B cell (primary cell): ENCODE measurements at regions not wholly inside any gene's neighbourhood (a gene's known extent, or its start where the extent isn't known, plus 50 kb on each side); places are given as distances from the start of the nearest gene placed in this dataset.

Experiments
- ATAC-seq: fragments of 200-7000 bp; cut with Tn5 transposase; one replicate; pipeline ENCODE4 v1.10.0; 2021; ENCODE audit warnings: low read depth, mild to moderate bottlenecking, moderate number of reproducible peaks, moderate library complexity
- CTCF ChIA-PET: fragments of 350-600 bp; sonication (Branson Sonifier 250); formaldehyde crosslinking; loops from one replicate; lab custom pipeline; 2021; ENCODE audit warnings: antibody characterized with exemption, inconsistent platforms; lab: Charles Lee
- POLR2A ChIA-PET: fragments of 350-600 bp; sonication (Branson Sonifier 250); formaldehyde crosslinking; loops from one replicate; lab custom pipeline; 2021; ENCODE audit warnings: antibody characterized with exemption; lab: Charles Lee
- DNase-seq: peaks from one replicate; pipeline ENCODE4 v3.0.0; 2013
- H2AFZ ChIP-seq: 2 replicates; pipeline ENCODE4 v1.6.1; 2012; ENCODE audit warnings: mild to moderate bottlenecking, low read depth, low read length; ENCODE audit not compliant: insufficient read depth, poor library complexity, severe bottlenecking
- H3K27ac ChIP-seq, 2 donors: 1 replicate in 1 of 2; 2 replicates in 1 of 2; pipeline ENCODE4 v1.5.1; 2012 to 2013; ENCODE audit warnings: low read length in 2 of 2, mild to moderate bottlenecking in 2 of 2, moderate library complexity in 1 of 2
- H3K27me3 ChIP-seq, 4 experiments: fragments of 200-600 bp in 1 of 4; sonication (generic) in 1 of 4; replicated peaks in 1 of 4; 1 replicate in 2 of 4; 2 replicates in 2 of 4; pipeline versions ENCODE4 v1.6.1 to v1.7.0; 2013 to 2016; ENCODE audit warnings: low read length in 3 of 4, mild to moderate bottlenecking in 2 of 4, mixed read lengths in 1 of 4, moderate library complexity in 1 of 4; ENCODE audit not compliant: insufficient read depth in 4 of 4, control insufficient read depth in 3 of 4; ENCODE audit errors: control extremely low read depth in 1 of 4
- H3K36me3 ChIP-seq, 2 experiments: replicated peaks in 1 of 2; 1 replicate in 1 of 2; 2 replicates in 1 of 2; pipeline versions ENCODE4 v1.6.1 to v1.7.1; 2013; ENCODE audit warnings: low read length in 1 of 2; ENCODE audit not compliant: insufficient read depth in 2 of 2, control insufficient read depth in 1 of 2; ENCODE audit errors: control extremely low read depth in 1 of 2, extremely low read depth in 1 of 2
- H3K4me1 ChIP-seq, 2 donors: fragments of 200-600 bp in 1 of 2; sonication (generic) in 1 of 2; 1 replicate in 1 of 2; 2 replicates in 1 of 2; pipeline versions ENCODE4 v1.5.1 to v1.6.1; 2013 to 2017; ENCODE audit warnings: low read length in 2 of 2; ENCODE audit not compliant: control insufficient read depth in 2 of 2, insufficient read depth in 2 of 2
- H3K4me2 ChIP-seq: replicated peaks from 2 replicates; pipeline ENCODE3; 2012; ENCODE audit warnings: mild to moderate bottlenecking, low read depth, low read length; ENCODE audit not compliant: poor library complexity, severe bottlenecking
- H3K4me3 ChIP-seq, 5 experiments: fragments of 200-600 bp in 1 of 5; sonication (generic) in 1 of 5; 1 replicate in 3 of 5; 2 replicates in 2 of 5; pipeline versions ENCODE4 v1.5.1 to v1.7.0; 2011 to 2016; ENCODE audit warnings: low read length in 4 of 5, mild to moderate bottlenecking in 4 of 5, low read depth in 2 of 5, control low read depth in 1 of 5, moderate library complexity in 1 of 5; ENCODE audit not compliant: insufficient read depth in 1 of 5; ENCODE audit errors: control extremely low read depth in 1 of 5, extremely low read depth in 1 of 5
- H3K79me2 ChIP-seq: fragments of 200-600 bp; sonication (generic); one replicate; pipeline ENCODE4 v1.6.0; 2016; ENCODE audit warnings: low read length; ENCODE audit not compliant: control insufficient read depth, insufficient read depth
- H3K9ac ChIP-seq: fragments of 200-600 bp; sonication (generic); 2 replicates; pipeline ENCODE4 v1.6.1; 2017; ENCODE audit warnings: mild to moderate bottlenecking, low read length, moderate library complexity
- H3K9me3 ChIP-seq, 3 donors: one replicate each; pipeline versions ENCODE4 v1.6.1 to v1.7.1; 2013; ENCODE audit warnings: low read length in 2 of 3; ENCODE audit not compliant: control insufficient read depth in 2 of 3, insufficient read depth in 1 of 3; ENCODE audit errors: control extremely low read depth in 1 of 3
- H4K20me1 ChIP-seq: 2 replicates; pipeline ENCODE4 v1.6.0; 2012; ENCODE audit warnings: mild to moderate bottlenecking, low read length; ENCODE audit not compliant: insufficient read depth, control insufficient read depth, poor library complexity, severe bottlenecking
- H3K27ac Mint-ChIP-seq: one replicate; pipeline ENCODE4 v1.8.0; 2021; ENCODE audit warnings: mixed read lengths
- H3K27me3 Mint-ChIP-seq: one replicate; pipeline ENCODE4 v1.8.0; 2021; ENCODE audit warnings: mixed read lengths
- H3K4me1 Mint-ChIP-seq: one replicate; pipeline ENCODE4 v1.8.0; 2021; ENCODE audit warnings: mixed read lengths
- H3K4me3 Mint-ChIP-seq: one replicate; pipeline ENCODE4 v1.8.0; 2021; ENCODE audit warnings: mixed read lengths
- H3K9me3 Mint-ChIP-seq: one replicate; pipeline ENCODE4 v1.8.0; 2022; ENCODE audit warnings: mixed read lengths; ENCODE audit not compliant: insufficient read depth
- EZH2 ChIP-seq: IDR thresholded peaks from 2 replicates; pipeline ENCODE4 v1.6.1; 2012; ENCODE audit warnings: borderline replicate concordance, low read depth, mild to moderate bottlenecking, moderate library complexity, low read length; ENCODE audit not compliant: insufficient read depth, poor library complexity, severe bottlenecking
- WGBS: methylation state at CpG from one replicate; pipeline ENCODE4 v1.1.5; 2013; ENCODE audit warnings: missing lambda C conversion rate; ENCODE audit not compliant: insufficient coverage; 5-methylcytosine and 5-hydroxymethylcytosine counted together
- intact Hi-C: fragments of 100-400 bp; cut with micrococcal nuclease; formaldehyde crosslinking; loops from one replicate; pipeline ENCODE4 v1.10.0; 2022
- TF ChIP-seq, protein P1 (sequence below): fragments of 200-600 bp; IDR thresholded peaks from one replicate; pipeline ENCODE4 v1.8.0; 2022; ENCODE audit warnings: antibody characterized with exemption, mild to moderate bottlenecking

DNA sequence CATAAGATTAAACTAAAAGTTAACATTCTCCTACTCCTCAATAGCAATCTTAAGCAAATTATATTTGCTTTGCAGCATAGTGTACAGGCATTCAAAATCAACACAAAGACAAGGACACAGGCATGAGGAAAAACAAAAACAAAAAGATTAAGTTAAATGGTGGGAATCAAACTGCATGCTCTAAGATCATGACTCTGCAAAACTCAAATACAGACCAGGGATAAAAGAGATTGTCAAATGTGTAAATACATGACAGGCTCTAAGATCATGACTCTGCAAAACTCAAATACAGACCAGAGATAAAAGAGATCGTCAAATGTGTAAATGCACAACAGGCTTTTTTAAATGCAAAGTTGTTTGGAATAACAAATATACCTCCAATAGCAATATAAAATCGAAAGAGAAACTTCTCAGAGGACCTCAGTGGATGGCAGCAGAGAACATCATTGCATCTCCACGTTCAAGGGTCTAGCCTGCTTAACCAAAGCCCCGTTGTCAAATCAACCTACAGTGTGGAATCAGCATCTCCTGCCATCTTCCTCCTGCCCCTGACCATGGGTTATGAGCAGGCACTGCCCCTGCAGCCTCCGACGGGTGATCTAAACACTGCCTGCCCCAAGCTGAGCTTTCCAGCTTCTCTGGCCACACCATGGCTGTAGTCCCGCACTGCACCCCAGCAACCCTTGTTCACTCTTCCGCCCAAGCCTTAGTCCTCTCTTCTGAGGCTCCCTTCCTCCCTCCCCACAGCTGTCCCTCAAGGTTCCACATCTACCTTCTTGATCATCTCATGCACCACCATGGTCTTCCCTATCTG is 446.1 kb downstream of the SOX9 start:
- WGBS = 67% methylated on average over 7 of the region's 8 CpGs
- peaks cover 0 to 2% (median 0%) of the 10 kb centered on the region in 4 experiments for H3K27me3 ChIP-seq
- Mint-ChIP-seq H3K4me3 (no peak overlapping the region), H3K27ac (no peak overlapping the region), H3K27me3 (peaks cover 2% of the 10 kb centered on the region), H3K9me3 (no peaks in the 10 kb centered on the region), H3K4me1 (no peaks in the 10 kb centered on the region)
- H3K36me3 ChIP-seq = no peaks in the 10 kb centered on the region
- ATAC-seq (no peak), DNase-seq (no peak)
- no peaks in the 10 kb centered on the region for H3K79me2 ChIP-seq
- no peak overlapping the region for H3K4me2 ChIP-seq
- TF ChIP-seq EZH2 = no peak
- TF ChIP-seq, protein P1, sequence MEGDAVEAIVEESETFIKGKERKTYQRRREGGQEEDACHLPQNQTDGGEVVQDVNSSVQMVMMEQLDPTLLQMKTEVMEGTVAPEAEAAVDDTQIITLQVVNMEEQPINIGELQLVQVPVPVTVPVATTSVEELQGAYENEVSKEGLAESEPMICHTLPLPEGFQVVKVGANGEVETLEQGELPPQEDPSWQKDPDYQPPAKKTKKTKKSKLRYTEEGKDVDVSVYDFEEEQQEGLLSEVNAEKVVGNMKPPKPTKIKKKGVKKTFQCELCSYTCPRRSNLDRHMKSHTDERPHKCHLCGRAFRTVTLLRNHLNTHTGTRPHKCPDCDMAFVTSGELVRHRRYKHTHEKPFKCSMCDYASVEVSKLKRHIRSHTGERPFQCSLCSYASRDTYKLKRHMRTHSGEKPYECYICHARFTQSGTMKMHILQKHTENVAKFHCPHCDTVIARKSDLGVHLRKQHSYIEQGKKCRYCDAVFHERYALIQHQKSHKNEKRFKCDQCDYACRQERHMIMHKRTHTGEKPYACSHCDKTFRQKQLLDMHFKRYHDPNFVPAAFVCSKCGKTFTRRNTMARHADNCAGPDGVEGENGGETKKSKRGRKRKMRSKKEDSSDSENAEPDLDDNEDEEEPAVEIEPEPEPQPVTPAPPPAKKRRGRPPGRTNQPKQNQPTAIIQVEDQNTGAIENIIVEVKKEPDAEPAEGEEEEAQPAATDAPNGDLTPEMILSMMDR = no peak
- H3K4me3 ChIP-seq = no peak overlapping the region
- intact Hi-C loops = loop anchor here (10.0 kb wide), 1 partner anchor 688 kb away; no protein-coding TSS in a partner anchor
- no peaks in the 10 kb centered on the region for H4K20me1 ChIP-seq
- H3K9ac ChIP-seq = no peak overlapping the region
- CTCF ChIA-PET = interaction anchor here (1.1 to 1.5 kb wide), 2 partner anchors 9 to 10 kb away, joined by 4 read pairs; no protein-coding TSS in a partner anchor
- no peak overlapping the region for H2AFZ ChIP-seq
- H3K9me3 ChIP-seq = peaks cover 0 to 3% (median 0%) of the 10 kb centered on the region in 3 donors
- POLR2A ChIA-PET = no interaction called here
- no peak overlapping the region for H3K27ac ChIP-seq
- no peaks in the 10 kb centered on the region for H3K4me1 ChIP-seq

- TF ChIP-seq EZH2 = no peak
- TF ChIP-seq, protein P1 = no peak
- no peaks in the 10 kb centered on the region for H4K20me1 ChIP-seq
- no peak for ATAC-seq
- Mint-ChIP-seq H3K27ac (no peak overlapping the region), H3K27me3 (peaks cover 7% of the 10 kb centered on the region), H3K9me3 (no peaks in the 10 kb centered on the region), H3K4me3 (no peak overlapping the region), H3K4me1 (no peaks in the 10 kb centered on the region)
- no peaks in the 10 kb centered on the region for H3K36me3 ChIP-seq
- peaks cover 0 to 3% (median 0%) of the 10 kb centered on the region in 3 donors for H3K9me3 ChIP-seq
- no peak for DNase-seq
- CTCF ChIA-PET = interaction anchor here (1.1 to 1.5 kb wide), 2 partner anchors 9 to 11 kb away, joined by 4 read pairs; no protein-coding TSS in a partner anchor
- no peak overlapping the region for H3K9ac ChIP-seq
- H3K4me3 ChIP-seq = no peak overlapping the region
- intact Hi-C loops = loop anchor here (10.0 kb wide), 1 partner anchor 687 kb away; no protein-coding TSS in a partner anchor
- peaks cover 0 to 2% (median 0%) of the 10 kb centered on the region in 4 experiments for H3K27me3 ChIP-seq
- 86% methylated on average over 1 of the region's 3 CpGs for whole genome bisulfite sequencing
- no peak overlapping the region for H3K4me2 ChIP-seq
- H3K4me1 ChIP-seq = no peaks in the 10 kb centered on the region
- no peak overlapping the region for H3K27ac ChIP-seq
- POLR2A ChIA-PET = no interaction called here
- no peaks in the 10 kb centered on the region for H3K79me2 ChIP-seq
- H2AFZ ChIP-seq = no peak overlapping the region
These were observed 447.0 kb downstream of the SOX9 start for GRCh38 chr17:72567774-72568173.
